ENCODE measurements at regions not wholly inside any gene's neighbourhood (a gene's known extent, or its start where the extent isn't known, plus 50 kb on each side); places are given as distances from the start of the nearest gene placed in this dataset.

- Mint-ChIP-seq H3K27ac (no peak overlapping the region), H3K36me3 (0 out of 2 replicates have a peak, but pooled peaks cover 3% of the 10 kb centered on the region), H3K9me3 (peaks cover 7% of the 10 kb centered on the region), H3K4me3 (no peak overlapping the region), H3K27me3 (ENCODE audit: low read depth) (no peaks in the 10 kb centered on the region), H3K4me1 (peaks cover 10% of the 10 kb centered on the region)
- TF ChIP-seq CTCF (IDR thresholded peaks at IDR 0.05) (peak; percentile 61), HMGA2 (CRISPR knock-in tag; IDR thresholded peaks at IDR 0.05) (no peak), NFYB (CRISPR knock-in tag; conservative IDR thresholded peaks at IDR 0.05; ENCODE audit: low read depth) (no peak), NFE2L1 (CRISPR knock-in tag; IDR thresholded peaks at IDR 0.05) (no peak)
- DNase-seq (ENCODE audit: low spot score) (peak; percentile 76), ATAC-seq (peak; percentile 100)
- POLR2A ChIA-PET = no interaction called here
- CTCF ChIA-PET = interaction anchor here (0.5 to 3.7 kb wide), 17 partner anchors 10 to 1489 kb away, joined by 3 to 35 read pairs (median 4); no protein-coding TSS in a partner anchor
Observed at GRCh38 chr5:162248107-162248713, 180.6 kb downstream of the GABRG2 start.

GRCh38 chr5:162256711-162257110, 189.1 kb downstream of the GABRG2 start:
- TF ChIP-seq HMGXB4 (CRISPR knock-in tag; IDR thresholded peaks at IDR 0.05) (no peak), ATF2 (CRISPR knock-in tag; IDR thresholded peaks at IDR 0.05; ENCODE audit: borderline replicate concordance, low read depth) (no peak), CDX4 (CRISPR knock-in tag; IDR thresholded peaks at IDR 0.05; ENCODE audit: borderline replicate concordance) (no peak), NFE2L1 (CRISPR knock-in tag; IDR thresholded peaks at IDR 0.05) (no peak), ERG (CRISPR knock-in tag; IDR thresholded peaks at IDR 0.05) (no peak)
- Mint-ChIP-seq H3K9me3 (no peaks in the 10 kb centered on the region), H3K27me3 (ENCODE audit: low read depth) (no peaks in the 10 kb centered on the region), H3K4me3 (no peak overlapping the region), H3K4me1 (peaks cover 15% of the 10 kb centered on the region), H3K27ac (no peak overlapping the region), H3K36me3 (no peaks in the 10 kb centered on the region)
- POLR2A ChIA-PET = no interaction called here
- DNase-seq (ENCODE audit: low spot score) (no peak), ATAC-seq (peak; percentile 38; the same call in 1 of the 2 replicates)
- CTCF ChIA-PET = interaction anchor here (5.1 kb wide), 1 partner anchor 9 kb away, joined by 35 read pairs; no protein-coding TSS in a partner anchor

- ATAC-seq = no peak
- H3K36me3 Mint-ChIP-seq = no peaks in the 10 kb centered on the region
- H3K27ac Mint-ChIP-seq = no peak overlapping the region
- H3K27me3 Mint-ChIP-seq (ENCODE audit: low read depth) = peaks cover 8% of the 10 kb centered on the region
- H3K4me3 Mint-ChIP-seq = no peak overlapping the region
- ChIA-PET POLR2A (no interaction called here), CTCF (no interaction called here)
- no peak for TF ChIP-seq MXD4 (CRISPR knock-in tag; IDR thresholded peaks at IDR 0.05; ENCODE audit: borderline replicate concordance)
- no peak for TF ChIP-seq CTCF (IDR thresholded peaks at IDR 0.05)
- TF ChIP-seq TP53 (CRISPR knock-in tag; IDR thresholded peaks at IDR 0.05) = no peak
- TF ChIP-seq ATF3 (CRISPR knock-in tag; conservative IDR thresholded peaks at IDR 0.05) = no peak
- no peak for TF ChIP-seq E2F5 (CRISPR knock-in tag; IDR thresholded peaks at IDR 0.05)
- TF ChIP-seq OVOL2 (CRISPR knock-in tag; IDR thresholded peaks at IDR 0.05; ENCODE audit: borderline replicate concordance) = no peak
- no peak for TF ChIP-seq IRF2 (CRISPR knock-in tag; IDR thresholded peaks at IDR 0.05; ENCODE audit: borderline replicate concordance, low read depth)
- H3K4me1 Mint-ChIP-seq = peaks cover 21% of the 10 kb centered on the region
- no peak for DNase-seq (ENCODE audit: low spot score)
- peaks cover 10% of the 10 kb centered on the region for H3K9me3 Mint-ChIP-seq
Observed at GRCh38 chr5:162268694-162269481, 201.3 kb downstream of the GABRG2 start.

Data from WTC11 (cell line).